ENCODE measurements at regions not wholly inside any gene's neighbourhood (a gene's known extent, or its start where the extent isn't known, plus 50 kb on each side); places are given as distances from the start of the nearest gene placed in this dataset.

DNA sequence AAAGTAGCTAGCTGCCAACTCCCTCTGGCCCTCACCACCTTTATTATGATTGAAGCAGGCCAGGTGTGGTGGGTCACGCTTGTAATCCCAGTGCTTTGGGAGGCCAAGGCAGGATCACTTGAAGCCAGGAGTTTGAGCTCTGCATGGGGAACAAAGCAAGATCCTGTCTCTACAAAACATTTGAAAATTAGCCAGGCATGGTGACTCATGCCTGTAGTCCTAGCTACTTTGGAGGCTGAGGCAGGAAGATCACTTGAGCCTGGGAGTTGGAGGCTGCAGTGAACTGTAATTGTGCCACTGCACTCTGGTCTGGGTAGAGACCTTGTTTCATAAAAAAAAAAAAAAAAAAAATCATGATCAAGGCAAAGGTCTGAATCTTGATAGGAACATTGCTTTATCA lies 467.0 kb upstream of the DIPK2B start:
- no peak overlapping the region for H3K4me3 ChIP-seq
- TF ChIP-seq, protein P1, sequence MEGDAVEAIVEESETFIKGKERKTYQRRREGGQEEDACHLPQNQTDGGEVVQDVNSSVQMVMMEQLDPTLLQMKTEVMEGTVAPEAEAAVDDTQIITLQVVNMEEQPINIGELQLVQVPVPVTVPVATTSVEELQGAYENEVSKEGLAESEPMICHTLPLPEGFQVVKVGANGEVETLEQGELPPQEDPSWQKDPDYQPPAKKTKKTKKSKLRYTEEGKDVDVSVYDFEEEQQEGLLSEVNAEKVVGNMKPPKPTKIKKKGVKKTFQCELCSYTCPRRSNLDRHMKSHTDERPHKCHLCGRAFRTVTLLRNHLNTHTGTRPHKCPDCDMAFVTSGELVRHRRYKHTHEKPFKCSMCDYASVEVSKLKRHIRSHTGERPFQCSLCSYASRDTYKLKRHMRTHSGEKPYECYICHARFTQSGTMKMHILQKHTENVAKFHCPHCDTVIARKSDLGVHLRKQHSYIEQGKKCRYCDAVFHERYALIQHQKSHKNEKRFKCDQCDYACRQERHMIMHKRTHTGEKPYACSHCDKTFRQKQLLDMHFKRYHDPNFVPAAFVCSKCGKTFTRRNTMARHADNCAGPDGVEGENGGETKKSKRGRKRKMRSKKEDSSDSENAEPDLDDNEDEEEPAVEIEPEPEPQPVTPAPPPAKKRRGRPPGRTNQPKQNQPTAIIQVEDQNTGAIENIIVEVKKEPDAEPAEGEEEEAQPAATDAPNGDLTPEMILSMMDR (IDR thresholded peaks at IDR 0.05), result no peak
- DNase-seq (no peak), FAIRE-seq (no peak), ATAC-seq (no peak)
- intact Hi-C loops (cut with DNase I), result no loop called here
- H3K27me3 ChIP-seq, result peaks cover 0 to 4% (median 0%) of the 10 kb centered on the region in 4 donors
- H3K27ac ChIP-seq, result no peak overlapping the region
- WGBS, 2 donors, result 81 to 87% methylated on average over 1 of the region's 1 CpG
- H3K36me3 ChIP-seq, result no peaks in the 10 kb centered on the region
- H3K4me1 ChIP-seq, result no peaks in the 10 kb centered on the region
- H3K9me3 ChIP-seq, result no peaks in the 10 kb centered on the region

DNA sequence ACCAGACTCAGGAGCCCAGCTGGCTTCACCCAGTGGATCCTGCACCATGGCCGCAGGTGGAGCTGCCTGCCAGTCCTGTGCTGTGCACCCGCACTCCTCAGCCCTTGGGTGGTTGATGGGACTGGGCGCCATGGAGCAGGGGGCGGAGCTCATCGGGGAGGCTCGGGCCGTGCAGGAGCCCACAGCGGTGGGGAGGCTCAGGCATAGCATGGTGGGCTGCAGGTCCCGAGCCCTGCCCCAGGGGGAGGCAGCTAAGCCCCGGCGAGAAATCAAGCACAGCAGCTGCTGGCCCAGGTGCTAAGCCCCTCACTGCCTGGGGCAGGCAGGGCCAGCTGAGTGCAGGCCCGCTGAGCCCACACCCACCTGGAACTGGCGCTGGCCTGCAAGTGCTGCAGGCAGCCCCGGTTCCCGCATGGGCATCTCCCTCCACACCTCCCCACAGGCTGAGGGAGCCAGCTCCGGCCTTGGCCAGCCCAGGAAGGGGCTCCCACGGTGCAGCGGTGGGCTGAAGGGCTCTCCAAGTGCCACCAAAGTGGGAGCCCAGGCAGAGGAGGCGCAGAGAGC lies 464.1 kb upstream of the DIPK2B start:
- TF ChIP-seq, protein P1 (IDR thresholded peaks at IDR 0.05), result no peak
- Histone ChIP-seq H3K36me3 (no peaks in the 10 kb centered on the region), H3K4me3 (no peak overlapping the region), H3K27me3 (no peaks in the 10 kb centered on the region), H3K4me1 (no peaks in the 10 kb centered on the region), H3K27ac (no peak overlapping the region), H3K9me3 (no peaks in the 10 kb centered on the region)
- FAIRE-seq, result no peak
- intact Hi-C loops (cut with DNase I), result no loop called here
- WGBS, 2 donors, result 89% methylated on average over 18 to 19 of the region's 19 CpGs
- DNase-seq, result peak in 1 of 6 donors; percentile 57
- no peak for ATAC-seq

DNA sequence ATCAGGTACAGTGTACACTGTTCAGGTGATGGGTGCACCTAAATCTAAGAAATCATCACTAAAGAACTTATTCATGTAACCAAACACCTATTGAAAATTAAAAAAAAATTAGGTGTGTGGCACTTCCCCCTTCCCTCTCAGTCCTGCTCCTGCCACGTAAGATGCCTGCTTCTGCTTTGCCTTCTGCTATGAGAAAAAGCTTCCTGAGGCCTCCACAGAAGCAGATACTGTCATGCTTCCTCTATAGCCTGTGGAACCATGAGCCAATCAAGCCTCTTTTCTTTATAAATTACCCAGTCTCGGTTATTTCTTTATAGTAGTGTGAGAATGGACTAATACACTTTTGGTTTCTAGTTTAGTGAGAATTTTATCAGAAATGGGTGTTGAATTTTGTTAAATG lies 459.8 kb upstream of the DIPK2B start:
- WGBS, 2 donors, result 43 to 51% methylated on average over 2 of the region's 2 CpGs

DNA sequence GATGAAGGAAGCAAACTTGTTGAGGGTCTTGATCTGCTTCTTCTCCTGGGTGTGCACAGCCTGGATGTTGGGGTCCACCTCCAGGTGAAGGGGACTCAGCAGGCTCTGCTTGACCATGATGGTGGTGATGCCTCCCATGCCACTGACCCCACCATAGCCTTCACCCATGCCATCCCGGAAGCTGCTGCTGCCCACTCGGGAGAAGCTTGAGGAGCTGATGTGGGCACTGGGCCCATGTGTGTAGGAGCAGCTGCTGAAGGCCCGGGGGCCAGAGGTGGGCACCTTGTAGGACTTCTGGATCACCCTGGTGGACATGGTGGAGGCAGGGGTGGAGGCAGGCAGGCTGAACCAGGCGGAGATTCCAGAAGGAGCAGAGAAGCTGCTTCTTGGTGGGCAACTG lies 432.7 kb upstream of the DIPK2B start:
- no peak overlapping the region for H3K4me3 ChIP-seq
- no peaks in the 10 kb centered on the region for H3K36me3 ChIP-seq
- peak in 1 of 6 donors; percentile 15 for DNase-seq
- WGBS, 2 donors, result 55 to 69% methylated on average over 4 of the region's 4 CpGs
- no peak for FAIRE-seq
- TF ChIP-seq, protein P1 (IDR thresholded peaks at IDR 0.05), result no peak
- ATAC-seq, result no peak
- no peaks in the 10 kb centered on the region for H3K9me3 ChIP-seq
- H3K27ac ChIP-seq, result no peak overlapping the region
- intact Hi-C loops (cut with DNase I), result no loop called here
- H3K4me1 ChIP-seq, result no peaks in the 10 kb centered on the region
- peaks cover 0 to 12% (median 0%) of the 10 kb centered on the region in 4 donors for H3K27me3 ChIP-seq

More for the DNA sequence above, 459.8 kb upstream of the DIPK2B start:
- H3K27ac ChIP-seq, result no peak overlapping the region
- H3K36me3 ChIP-seq, result no peaks in the 10 kb centered on the region
- DNase-seq (no peak), FAIRE-seq (no peak), ATAC-seq (no peak)
- no peaks in the 10 kb centered on the region for H3K27me3 ChIP-seq
- H3K9me3 ChIP-seq, result no peaks in the 10 kb centered on the region
- no peaks in the 10 kb centered on the region for H3K4me1 ChIP-seq
- no peak overlapping the region for H3K4me3 ChIP-seq
- TF ChIP-seq, protein P1 (IDR thresholded peaks at IDR 0.05), result no peak
- intact Hi-C loops (cut with DNase I), result no loop called here

DNA sequence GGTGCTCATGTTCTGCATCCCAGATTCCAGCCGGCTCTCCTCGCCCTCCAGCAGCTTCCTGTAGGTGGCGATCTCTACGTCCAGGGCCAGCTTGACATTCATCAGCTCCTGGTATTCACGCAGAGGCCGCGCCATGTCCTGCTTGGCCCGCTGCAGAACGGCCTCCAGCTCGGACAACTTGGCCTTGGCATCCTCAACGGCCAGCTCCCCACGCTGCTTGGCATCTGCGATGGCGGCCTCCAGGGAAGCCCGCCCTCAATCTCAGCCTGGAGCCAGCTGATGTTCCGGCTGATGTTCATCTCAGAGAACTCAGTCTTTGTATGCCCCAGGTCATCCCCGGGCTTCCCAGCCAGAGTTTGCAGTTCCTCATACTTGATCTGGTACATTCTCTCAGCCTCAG lies 431.8 kb upstream of the DIPK2B start:
- intact Hi-C loops (cut with DNase I), result no loop called here
- DNase-seq, result peak in 1 of 6 donors; percentile 29
- FAIRE-seq, result no peak
- no peak for ATAC-seq
- peaks cover 0 to 12% (median 0%) of the 10 kb centered on the region in 4 donors for H3K27me3 ChIP-seq
- 88% methylated on average over 17 of the region's 17 CpGs for WGBS, 2 donors
- H3K4me3 ChIP-seq, result no peak overlapping the region
- no peak overlapping the region for H3K27ac ChIP-seq
- TF ChIP-seq, protein P1 (IDR thresholded peaks at IDR 0.05), result no peak
- H3K4me1 ChIP-seq, result no peaks in the 10 kb centered on the region
- H3K9me3 ChIP-seq, result no peaks in the 10 kb centered on the region
- no peaks in the 10 kb centered on the region for H3K36me3 ChIP-seq
